ENCODE measurements at regions not wholly inside any gene's neighbourhood (a gene's known extent, or its start where the extent isn't known, plus 50 kb on each side); places are given as distances from the start of the nearest gene placed in this dataset.

GRCh38 chr17:27157297-27157696, 136.6 kb upstream of the WSB1 start:
- no peaks in the 10 kb centered on the region for H3K9me3 ChIP-seq (ENCODE audit: control insufficient read depth, insufficient read depth, low read depth, low read length)
- no peak overlapping the region for H3K27ac ChIP-seq (ENCODE audit: insufficient read depth, low read length)
- H3K9ac ChIP-seq (ENCODE audit: insufficient read depth, low read length) = no peak overlapping the region
- no peaks in the 10 kb centered on the region for H3K79me2 ChIP-seq (ENCODE audit: control insufficient read depth, insufficient read depth, low read length)
- TF ChIP-seq EZH2 (IDR thresholded peaks at IDR 0.05; ENCODE audit: low read length, missing control alignments) = no peak
- TF ChIP-seq CTCF (conservative IDR thresholded peaks at IDR 0.05 in 1 of 2, IDR thresholded peaks at IDR 0.05 in 1 of 2; ENCODE audit: low read depth in 1 of 2, low read length in 2 of 2) = no peak
- no peaks in the 10 kb centered on the region for H4K20me1 ChIP-seq (ENCODE audit: control insufficient read depth, extremely low read depth, insufficient read depth, low read length)
- no peaks in the 10 kb centered on the region for H3K4me1 ChIP-seq (ENCODE audit: control insufficient read depth, extremely low read depth, insufficient read depth, low read length)
- H3K4me3 ChIP-seq (replicated peaks in 1 of 4; ENCODE audit: control extremely low read depth in 1 of 4, insufficient read depth in 1 of 4, low read depth in 3 of 4, low read length in 4 of 4) = no peak overlapping the region
- no peak overlapping the region for H2AFZ ChIP-seq (ENCODE audit: low read length)
- H3K4me2 ChIP-seq (ENCODE audit: extremely low read depth, insufficient read depth, low read length) = no peak overlapping the region
- no peak for DNase-seq (ENCODE audit: low read depth in 2 of 2)
- no peaks in the 10 kb centered on the region for H3K36me3 ChIP-seq (ENCODE audit: control insufficient read depth, insufficient read depth, low read length)
- H3K27me3 ChIP-seq (ENCODE audit: control insufficient read depth, insufficient read depth, low read length) = no peaks in the 10 kb centered on the region

- Histone ChIP-seq H3K4me3 (replicated peaks in 1 of 4; ENCODE audit: control extremely low read depth in 1 of 4, insufficient read depth in 1 of 4, low read depth in 3 of 4, low read length in 4 of 4) (no peak overlapping the region), H2AFZ (ENCODE audit: low read length) (no peak overlapping the region), H3K4me1 (ENCODE audit: control insufficient read depth, extremely low read depth, insufficient read depth, low read length) (no peaks in the 10 kb centered on the region), H3K27me3 (ENCODE audit: control insufficient read depth, insufficient read depth, low read length) (no peaks in the 10 kb centered on the region), H3K27ac (ENCODE audit: insufficient read depth, low read length) (no peak overlapping the region), H3K4me2 (ENCODE audit: extremely low read depth, insufficient read depth, low read length) (no peak overlapping the region), H4K20me1 (ENCODE audit: control insufficient read depth, extremely low read depth, insufficient read depth, low read length) (no peaks in the 10 kb centered on the region), H3K9me3 (ENCODE audit: control insufficient read depth, insufficient read depth, low read depth, low read length) (no peaks in the 10 kb centered on the region), H3K9ac (ENCODE audit: insufficient read depth, low read length) (no peak overlapping the region), H3K79me2 (ENCODE audit: control insufficient read depth, insufficient read depth, low read length) (no peaks in the 10 kb centered on the region), H3K36me3 (ENCODE audit: control insufficient read depth, insufficient read depth, low read length) (no peaks in the 10 kb centered on the region)
- TF ChIP-seq EZH2 (IDR thresholded peaks at IDR 0.05; ENCODE audit: low read length, missing control alignments) (no peak), CTCF (conservative IDR thresholded peaks at IDR 0.05 in 1 of 2, IDR thresholded peaks at IDR 0.05 in 1 of 2; ENCODE audit: low read depth in 1 of 2, low read length in 2 of 2) (no peak)
- no peak for DNase-seq (ENCODE audit: low read depth in 2 of 2)
Observed at GRCh38 chr17:27157898-27158297, 136.0 kb upstream of the WSB1 start.

- no peaks in the 10 kb centered on the region for H3K9me3 ChIP-seq (ENCODE audit: control insufficient read depth, insufficient read depth, low read depth, low read length)
- H3K4me3 ChIP-seq (replicated peaks in 1 of 4; ENCODE audit: control extremely low read depth in 1 of 4, insufficient read depth in 1 of 4, low read depth in 3 of 4, low read length in 4 of 4) = no peak overlapping the region
- H3K27me3 ChIP-seq (ENCODE audit: control insufficient read depth, insufficient read depth, low read length) = no peaks in the 10 kb centered on the region
- H3K79me2 ChIP-seq (ENCODE audit: control insufficient read depth, insufficient read depth, low read length) = no peaks in the 10 kb centered on the region
- H3K27ac ChIP-seq (ENCODE audit: insufficient read depth, low read length) = no peak overlapping the region
- no peak for TF ChIP-seq CTCF (conservative IDR thresholded peaks at IDR 0.05 in 1 of 2, IDR thresholded peaks at IDR 0.05 in 1 of 2; ENCODE audit: low read depth in 1 of 2, low read length in 2 of 2)
- no peak for TF ChIP-seq EZH2 (IDR thresholded peaks at IDR 0.05; ENCODE audit: low read length, missing control alignments)
- H3K36me3 ChIP-seq (ENCODE audit: control insufficient read depth, insufficient read depth, low read length) = no peaks in the 10 kb centered on the region
- no peaks in the 10 kb centered on the region for H3K4me1 ChIP-seq (ENCODE audit: control insufficient read depth, extremely low read depth, insufficient read depth, low read length)
- DNase-seq (ENCODE audit: low read depth in 2 of 2) = no peak
- H3K9ac ChIP-seq (ENCODE audit: insufficient read depth, low read length) = no peak overlapping the region
- H3K4me2 ChIP-seq (ENCODE audit: extremely low read depth, insufficient read depth, low read length) = no peak overlapping the region
- H4K20me1 ChIP-seq (ENCODE audit: control insufficient read depth, extremely low read depth, insufficient read depth, low read length) = no peaks in the 10 kb centered on the region
- H2AFZ ChIP-seq (ENCODE audit: low read length) = no peak overlapping the region
Observed at GRCh38 chr17:27158382-27158781, 135.5 kb upstream of the WSB1 start.

Data from fibroblast of lung (primary cell).